Nephron progenitor cell (in vitro differentiated cells): ENCODE measurements at regions not wholly inside any gene's neighbourhood (a gene's known extent, or its start where the extent isn't known, plus 50 kb on each side); places are given as distances from the start of the nearest gene placed in this dataset.

Experiments
- DNase-seq: peaks from one replicate; pipeline ENCODE4 v3.0.0; 2021
- H3K27ac Mint-ChIP-seq: 2 replicates; pipeline ENCODE4 v1.8.0; 2021; ENCODE audit warnings: mild to moderate bottlenecking, moderate library complexity, mixed read lengths
- H3K27me3 Mint-ChIP-seq: 2 replicates; pipeline ENCODE4 v1.8.0; 2021; ENCODE audit warnings: mild to moderate bottlenecking, low read depth, mixed read lengths; ENCODE audit not compliant: poor library complexity
- H3K36me3 Mint-ChIP-seq: 2 replicates; pipeline ENCODE4 v1.8.0; 2021; ENCODE audit warnings: low read depth, mixed read lengths
- H3K4me1 Mint-ChIP-seq: 2 replicates; pipeline ENCODE4 v1.8.0; 2021; ENCODE audit warnings: mixed read lengths
- H3K4me3 Mint-ChIP-seq: 2 replicates; pipeline ENCODE4 v1.8.0; 2021; ENCODE audit warnings: mild to moderate bottlenecking, moderate library complexity, mixed read lengths
- H3K9me3 Mint-ChIP-seq: 2 replicates; pipeline ENCODE4 v1.8.0; 2021; ENCODE audit warnings: mild to moderate bottlenecking, moderate library complexity, mixed read lengths
- CTCF ChIP-seq: fragments of 200-600 bp; sonication (generic); IDR thresholded peaks from 2 replicates; pipeline ENCODE4 v1.5.0; 2021; ENCODE audit warnings: antibody characterized with exemption

- no peaks in the 10 kb centered on the region for H3K27me3 Mint-ChIP-seq
- DNase-seq, result no peak
- no peak overlapping the region for H3K27ac Mint-ChIP-seq
Observed at GRCh38 chr10:29785701-29786100, 150.9 kb upstream of the SVIL start.

GRCh38 chr10:29784175-29784773 is 149.5 kb upstream of the SVIL start:
- H3K27ac Mint-ChIP-seq, result no peak overlapping the region
- H3K27me3 Mint-ChIP-seq, result peaks cover 6% of the 10 kb centered on the region
- peaks cover 5% of the 10 kb centered on the region for H3K36me3 Mint-ChIP-seq
- H3K4me1 Mint-ChIP-seq, result peaks cover 5% of the 10 kb centered on the region
- no peak for DNase-seq
- H3K4me3 Mint-ChIP-seq, result no peak overlapping the region
- H3K9me3 Mint-ChIP-seq, result peaks cover 22% of the 10 kb centered on the region
- TF ChIP-seq CTCF, result no peak

More at GRCh38 chr10:29785701-29786100, 150.9 kb upstream of the SVIL start:
- TF ChIP-seq CTCF, result no peak
- Mint-ChIP-seq H3K4me3 (no peak overlapping the region), H3K4me1 (peaks cover 5% of the 10 kb centered on the region), H3K9me3 (peaks cover 22% of the 10 kb centered on the region), H3K36me3 (peaks cover 5% of the 10 kb centered on the region)

GRCh38 chr10:29783201-29783947 is 148.6 kb upstream of the SVIL start:
- Mint-ChIP-seq H3K9me3 (peaks cover 19% of the 10 kb centered on the region), H3K27me3 (peaks cover 9% of the 10 kb centered on the region), H3K4me3 (no peak overlapping the region), H3K27ac (no peak overlapping the region), H3K36me3 (peaks cover 5% of the 10 kb centered on the region), H3K4me1 (peaks cover 5% of the 10 kb centered on the region)
- DNase-seq, result no peak
- TF ChIP-seq CTCF, result no peak

DNA sequence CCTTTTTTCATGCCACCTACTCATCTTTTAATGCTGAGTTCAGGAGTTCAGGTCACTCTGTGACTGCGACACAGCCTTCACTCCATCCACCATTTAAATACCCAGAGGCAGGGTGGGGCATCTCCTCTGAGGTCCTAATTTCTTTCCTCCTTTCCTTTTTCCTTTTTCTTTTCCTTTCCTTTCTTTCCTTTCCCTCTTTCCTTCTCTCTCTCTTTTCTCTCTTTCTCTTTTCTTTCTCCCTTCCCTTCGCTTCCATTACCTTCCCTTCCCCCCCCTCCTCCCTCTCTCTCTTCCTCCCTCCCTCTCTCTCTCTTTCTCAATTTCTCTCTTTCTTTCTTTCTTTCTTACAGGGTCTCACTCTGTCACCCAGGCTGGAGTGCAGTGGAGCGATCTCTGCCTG is 145.9 kb upstream of the SVIL start:
- TF ChIP-seq CTCF, result no peak
- peaks cover 9% of the 10 kb centered on the region for H3K27me3 Mint-ChIP-seq
- no peaks in the 10 kb centered on the region for H3K36me3 Mint-ChIP-seq
- peak overlapping the region; percentile 55 for H3K27ac Mint-ChIP-seq
- peaks cover 5% of the 10 kb centered on the region for H3K4me1 Mint-ChIP-seq
- no peaks in the 10 kb centered on the region for H3K9me3 Mint-ChIP-seq
- H3K4me3 Mint-ChIP-seq, result no peak overlapping the region
- DNase-seq, result no peak

- Mint-ChIP-seq H3K4me1 (peaks cover 5% of the 10 kb centered on the region), H3K27me3 (peaks cover 9% of the 10 kb centered on the region), H3K4me3 (no peak overlapping the region), H3K9me3 (no peaks in the 10 kb centered on the region), H3K36me3 (no peaks in the 10 kb centered on the region), H3K27ac (no peak overlapping the region)
- DNase-seq, result no peak
- TF ChIP-seq CTCF, result no peak
Observed at GRCh38 chr10:29780096-29780495, 145.3 kb upstream of the SVIL start.

GRCh38 chr10:29776246-29776645 is 141.5 kb upstream of the SVIL start:
- DNase-seq, result no peak
- no peaks in the 10 kb centered on the region for H3K36me3 Mint-ChIP-seq
- H3K9me3 Mint-ChIP-seq, result peaks cover 6% of the 10 kb centered on the region
- H3K27me3 Mint-ChIP-seq, result peaks cover 14% of the 10 kb centered on the region
- H3K27ac Mint-ChIP-seq, result no peak overlapping the region
- no peak overlapping the region for H3K4me3 Mint-ChIP-seq
- TF ChIP-seq CTCF, result no peak
- H3K4me1 Mint-ChIP-seq, result no peaks in the 10 kb centered on the region
